GM13976 (cell line): ENCODE measurements at regions not wholly inside any gene's neighbourhood (a gene's known extent, or its start where the extent isn't known, plus 50 kb on each side); places are given as distances from the start of the nearest gene placed in this dataset.

ENCODE experiments used
- DNase-seq: peaks from one replicate; pipeline ENCODE4 v3.0.0; 2012; ENCODE audit warnings: low spot score
- in situ Hi-C: fragments of 300-500 bp; cut with MboI; formaldehyde crosslinking; loops from one replicate; pipeline ENCODE4 v1.12.0; 2022; ENCODE audit warnings: low sequenced_read_pairs, mixed read lengths, inconsistent platforms; ENCODE audit not compliant: unreplicated experiment
- TF ChIP-seq, protein P1 (sequence below): IDR thresholded peaks from 2 replicates; pipeline ENCODE4 v1.5.1; 2012; ENCODE audit warnings: borderline replicate concordance, mild to moderate bottlenecking; ENCODE audit not compliant: insufficient read depth; ENCODE audit errors: extremely low read depth, missing control alignments, control extremely low read depth

- in situ Hi-C loops = no loop called here
- TF ChIP-seq, protein P1, sequence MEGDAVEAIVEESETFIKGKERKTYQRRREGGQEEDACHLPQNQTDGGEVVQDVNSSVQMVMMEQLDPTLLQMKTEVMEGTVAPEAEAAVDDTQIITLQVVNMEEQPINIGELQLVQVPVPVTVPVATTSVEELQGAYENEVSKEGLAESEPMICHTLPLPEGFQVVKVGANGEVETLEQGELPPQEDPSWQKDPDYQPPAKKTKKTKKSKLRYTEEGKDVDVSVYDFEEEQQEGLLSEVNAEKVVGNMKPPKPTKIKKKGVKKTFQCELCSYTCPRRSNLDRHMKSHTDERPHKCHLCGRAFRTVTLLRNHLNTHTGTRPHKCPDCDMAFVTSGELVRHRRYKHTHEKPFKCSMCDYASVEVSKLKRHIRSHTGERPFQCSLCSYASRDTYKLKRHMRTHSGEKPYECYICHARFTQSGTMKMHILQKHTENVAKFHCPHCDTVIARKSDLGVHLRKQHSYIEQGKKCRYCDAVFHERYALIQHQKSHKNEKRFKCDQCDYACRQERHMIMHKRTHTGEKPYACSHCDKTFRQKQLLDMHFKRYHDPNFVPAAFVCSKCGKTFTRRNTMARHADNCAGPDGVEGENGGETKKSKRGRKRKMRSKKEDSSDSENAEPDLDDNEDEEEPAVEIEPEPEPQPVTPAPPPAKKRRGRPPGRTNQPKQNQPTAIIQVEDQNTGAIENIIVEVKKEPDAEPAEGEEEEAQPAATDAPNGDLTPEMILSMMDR = no peak
- DNase-seq = no peak
These were observed 237.7 kb upstream of the PRKCQ start for GRCh38 chr10:6817770-6818169.

- in situ Hi-C loops = no loop called here
- DNase-seq = no peak
These were observed 235.3 kb upstream of the PRKCQ start for GRCh38 chr10:6815346-6815745.

DNA sequence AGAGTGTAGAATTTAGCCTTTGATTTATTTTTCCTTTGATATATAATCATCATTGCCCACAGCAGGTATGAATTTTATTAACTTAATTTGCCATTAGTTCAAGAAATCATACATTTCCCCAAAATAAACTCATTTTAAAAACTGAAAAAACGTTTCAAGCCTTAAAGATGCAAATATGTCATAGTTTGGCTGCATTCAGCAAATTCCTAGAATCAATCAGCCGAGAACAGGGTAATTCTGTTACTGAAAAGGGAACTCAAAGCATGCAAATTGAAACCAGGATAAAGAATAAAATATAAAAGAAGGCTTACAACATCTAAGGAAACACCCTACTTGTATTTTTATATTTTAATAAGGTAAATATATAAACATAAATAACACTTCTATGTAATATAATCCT is 233.8 kb upstream of the PRKCQ start:
- in situ Hi-C loops = no loop called here
- TF ChIP-seq, protein P1 = no peak
- DNase-seq = no peak

More at GRCh38 chr10:6815346-6815745, 235.3 kb upstream of the PRKCQ start:
- TF ChIP-seq, protein P1 = no peak

DNA sequence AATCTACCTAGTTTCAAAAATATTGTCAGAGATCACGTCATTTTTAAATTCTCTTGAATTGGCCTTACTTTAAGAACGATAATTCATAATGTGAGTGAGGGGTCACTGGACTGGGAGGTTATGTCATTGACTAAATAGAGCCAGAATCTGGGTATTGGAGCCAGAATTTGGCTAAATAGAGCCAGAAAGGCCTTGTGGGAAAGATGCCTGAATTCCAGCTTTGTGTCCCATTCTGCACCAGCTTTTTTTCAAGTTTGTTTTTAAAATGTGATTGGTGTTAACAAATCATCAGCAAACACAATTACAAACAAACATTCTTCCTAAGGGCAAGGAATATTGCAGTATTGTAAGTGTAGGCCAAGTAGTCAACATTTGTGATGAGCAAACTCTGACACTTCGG is 233.2 kb upstream of the PRKCQ start:
- TF ChIP-seq, protein P1 = no peak
- no peak for DNase-seq
- in situ Hi-C loops = no loop called here

DNA sequence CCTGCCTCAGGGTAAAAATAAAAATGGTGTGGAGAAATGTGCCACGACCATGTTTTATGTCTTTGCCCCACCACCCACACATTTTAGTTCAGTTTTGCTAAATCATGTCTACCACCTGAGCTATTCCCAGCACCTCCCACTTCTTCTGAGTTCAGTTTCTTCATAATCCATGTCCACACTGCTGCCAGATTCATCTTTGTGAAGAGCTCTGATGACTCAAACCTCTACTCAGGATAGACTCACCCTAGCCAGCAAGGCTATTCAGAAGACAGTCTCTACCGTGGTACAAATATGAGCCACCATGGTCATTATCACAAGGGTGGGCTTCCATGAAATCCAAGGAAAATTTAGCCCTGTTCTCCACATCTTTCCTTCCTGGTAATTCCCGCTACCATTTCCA is 231.1 kb upstream of the PRKCQ start:
- TF ChIP-seq, protein P1 = no peak
- DNase-seq = no peak

DNA sequence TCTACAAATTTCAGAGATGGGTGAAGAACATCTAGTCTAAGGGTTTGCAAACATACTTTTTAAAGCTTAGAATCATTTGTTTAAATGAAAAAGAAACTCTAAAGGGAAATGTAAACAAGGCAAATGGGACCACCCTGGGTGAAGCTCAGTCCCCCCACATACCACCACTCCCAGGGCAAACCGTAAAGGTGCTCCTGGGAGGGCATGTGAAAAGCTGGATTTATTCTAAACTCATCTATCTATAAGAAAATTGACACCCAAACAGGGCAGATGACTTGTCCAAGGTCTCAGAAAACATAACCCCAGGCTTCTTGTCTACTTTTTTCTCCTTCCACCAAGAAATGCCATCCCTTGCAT is 223.3 kb upstream of the PRKCQ start:
- DNase-seq = no peak
- in situ Hi-C loops = no loop called here
- TF ChIP-seq, protein P1 = no peak

More for the DNA sequence above, 231.1 kb upstream of the PRKCQ start:
- in situ Hi-C loops = no loop called here
